GM21367 (cell line): ENCODE measurements at regions not wholly inside any gene's neighbourhood (a gene's known extent, or its start where the extent isn't known, plus 50 kb on each side); places are given as distances from the start of the nearest gene placed in this dataset.

ENCODE experiments used
- ATAC-seq: cut with Tn5 transposase; IDR thresholded peaks from one replicate; pipeline ENCODE4 v1.9.1; 2021; ENCODE audit not compliant: unreplicated experiment

GRCh38 chr4:35872273-35872672 is 372.0 kb downstream of the ARAP2 start:
- ATAC-seq: no peak

GRCh38 chr4:35879479-35879878 is 364.8 kb downstream of the ARAP2 start:
- no peak for ATAC-seq

- no peak for ATAC-seq
These were observed 361.2 kb downstream of the ARAP2 start for GRCh38 chr4:35883108-35883507.

- no peak for ATAC-seq
These were observed 359.4 kb downstream of the ARAP2 start for GRCh38 chr4:35884714-35885480.

- ATAC-seq: no peak
These were observed 346.5 kb downstream of the ARAP2 start for GRCh38 chr4:35897808-35898207.

GRCh38 chr4:35900286-35901243 is 343.7 kb downstream of the ARAP2 start:
- no peak for ATAC-seq

- peak; percentile 74 for ATAC-seq
These were observed 332.1 kb downstream of the ARAP2 start for GRCh38 chr4:35912174-35912573.

- ATAC-seq: no peak
These were observed 325.8 kb downstream of the ARAP2 start for GRCh38 chr4:35918491-35918977.

GRCh38 chr4:35925806-35926205 is 318.5 kb downstream of the ARAP2 start:
- ATAC-seq: no peak

GRCh38 chr4:35926788-35927187 is 317.5 kb downstream of the ARAP2 start:
- no peak for ATAC-seq

- ATAC-seq: no peak
These were observed 310.4 kb downstream of the ARAP2 start for GRCh38 chr4:35933901-35934300.

- no peak for ATAC-seq
These were observed 309.9 kb downstream of the ARAP2 start for GRCh38 chr4:35934320-35934981.

- no peak for ATAC-seq
These were observed 305.4 kb downstream of the ARAP2 start for GRCh38 chr4:35938936-35939335.

- ATAC-seq: no peak
These were observed 304.6 kb downstream of the ARAP2 start for GRCh38 chr4:35939751-35940150.

- ATAC-seq: no peak
These were observed 302.2 kb downstream of the ARAP2 start for GRCh38 chr4:35942092-35942491.

GRCh38 chr4:35943606-35944005 is 300.7 kb downstream of the ARAP2 start:
- no peak for ATAC-seq

- no peak for ATAC-seq
These were observed 296.1 kb downstream of the ARAP2 start for GRCh38 chr4:35948171-35948570.

GRCh38 chr4:35950442-35950841 is 293.9 kb downstream of the ARAP2 start:
- no peak for ATAC-seq

- no peak for ATAC-seq
These were observed 291.6 kb downstream of the ARAP2 start for GRCh38 chr4:35952751-35953150.

- ATAC-seq: no peak
These were observed 280.9 kb downstream of the ARAP2 start for GRCh38 chr4:35963383-35963782.

- ATAC-seq: no peak
These were observed 280.3 kb downstream of the ARAP2 start for GRCh38 chr4:35963974-35964515.
